Neural cell (in vitro differentiated cells): ENCODE measurements at regions not wholly inside any gene's neighbourhood (a gene's known extent, or its start where the extent isn't known, plus 50 kb on each side); places are given as distances from the start of the nearest gene placed in this dataset.

Experiments used
- EP300 ChIP-seq: fragments of 450-650 bp; conservative IDR thresholded peaks from 2 replicates; pipeline ENCODE4 v1.6.1; 2014; ENCODE audit warnings: antibody characterized with exemption, mild to moderate bottlenecking, moderate library complexity; ENCODE audit not compliant: poor library complexity, severe bottlenecking
- EZH2 ChIP-seq: fragments of 200-600, 300-800 bp; shearing (Covaris generic), sonication (generic); IDR thresholded peaks from 2 replicates; pipeline ENCODE4 v1.6.1; 2014; ENCODE audit warnings: antibody characterized with exemption, low read length, borderline replicate concordance, mild to moderate bottlenecking; ENCODE audit not compliant: insufficient read depth, poor library complexity, severe bottlenecking
- MXI1 ChIP-seq: fragments of 450-650 bp; conservative IDR thresholded peaks from 2 replicates; pipeline ENCODE4 v1.6.1; 2014; ENCODE audit warnings: antibody characterized with exemption, mild to moderate bottlenecking; ENCODE audit not compliant: poor library complexity, severe bottlenecking
- POLR2AphosphoS5 ChIP-seq: IDR thresholded peaks from 2 replicates; pipeline ENCODE4 v1.6.1; 2012
- RAD21 ChIP-seq: fragments of 450-650 bp; conservative IDR thresholded peaks from 2 replicates; pipeline ENCODE4 v1.6.1; 2014; ENCODE audit warnings: antibody characterized with exemption, mild to moderate bottlenecking, moderate library complexity
- SMC3 ChIP-seq: fragments of 450-650 bp; conservative IDR thresholded peaks from 2 replicates; pipeline ENCODE4 v1.6.1; 2014; ENCODE audit warnings: antibody characterized with exemption, mild to moderate bottlenecking, moderate library complexity; ENCODE audit not compliant: poor library complexity
- TF ChIP-seq, protein P1 (sequence below): fragments of 450-650 bp; IDR thresholded peaks from 2 replicates; pipeline ENCODE4 v1.5.1; 2014; ENCODE audit warnings: antibody characterized with exemption, mild to moderate bottlenecking, moderate library complexity; ENCODE audit not compliant: poor library complexity, severe bottlenecking
- TF ChIP-seq, protein P2 (sequence below): IDR thresholded peaks from 2 replicates; pipeline ENCODE4 v1.6.1; 2012; ENCODE audit warnings: borderline replicate concordance

DNA sequence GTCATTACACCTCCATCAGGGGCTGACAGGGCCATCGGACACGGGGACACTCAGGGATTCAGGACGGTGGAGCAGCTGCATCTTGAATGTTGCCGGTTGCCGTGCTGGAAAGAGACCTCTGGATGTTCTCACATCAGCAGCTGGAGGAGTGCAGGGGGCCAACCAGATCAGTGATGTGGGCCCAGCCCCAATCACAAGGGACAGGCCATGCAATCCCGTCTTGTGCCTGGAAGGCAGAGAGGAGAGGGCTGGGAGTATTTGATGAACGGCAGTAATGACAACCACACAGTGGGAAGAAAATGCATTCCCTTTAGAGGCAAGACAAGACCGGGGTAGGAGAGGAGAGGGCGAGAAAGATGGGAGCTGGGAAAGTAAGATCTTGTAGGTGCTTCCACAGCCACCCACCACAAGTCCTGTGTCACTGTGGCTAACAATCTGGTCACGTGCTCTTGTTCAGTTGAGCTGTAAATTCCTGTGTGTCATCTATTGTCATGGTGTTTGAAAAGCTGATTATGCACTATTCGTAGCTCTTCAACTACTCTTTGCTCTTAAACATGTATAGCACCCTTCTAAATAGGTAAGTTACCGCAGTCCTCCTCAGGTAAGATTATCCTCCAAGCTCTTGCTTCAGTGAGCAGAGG, 85.9 kb upstream of the LEP start:
- TF ChIP-seq, protein P1, sequence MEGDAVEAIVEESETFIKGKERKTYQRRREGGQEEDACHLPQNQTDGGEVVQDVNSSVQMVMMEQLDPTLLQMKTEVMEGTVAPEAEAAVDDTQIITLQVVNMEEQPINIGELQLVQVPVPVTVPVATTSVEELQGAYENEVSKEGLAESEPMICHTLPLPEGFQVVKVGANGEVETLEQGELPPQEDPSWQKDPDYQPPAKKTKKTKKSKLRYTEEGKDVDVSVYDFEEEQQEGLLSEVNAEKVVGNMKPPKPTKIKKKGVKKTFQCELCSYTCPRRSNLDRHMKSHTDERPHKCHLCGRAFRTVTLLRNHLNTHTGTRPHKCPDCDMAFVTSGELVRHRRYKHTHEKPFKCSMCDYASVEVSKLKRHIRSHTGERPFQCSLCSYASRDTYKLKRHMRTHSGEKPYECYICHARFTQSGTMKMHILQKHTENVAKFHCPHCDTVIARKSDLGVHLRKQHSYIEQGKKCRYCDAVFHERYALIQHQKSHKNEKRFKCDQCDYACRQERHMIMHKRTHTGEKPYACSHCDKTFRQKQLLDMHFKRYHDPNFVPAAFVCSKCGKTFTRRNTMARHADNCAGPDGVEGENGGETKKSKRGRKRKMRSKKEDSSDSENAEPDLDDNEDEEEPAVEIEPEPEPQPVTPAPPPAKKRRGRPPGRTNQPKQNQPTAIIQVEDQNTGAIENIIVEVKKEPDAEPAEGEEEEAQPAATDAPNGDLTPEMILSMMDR: no peak
- TF ChIP-seq EZH2 (no peak), MXI1 (no peak), SMC3 (no peak), EP300 (no peak), RAD21 (no peak), POLR2AphosphoS5 (no peak)
- TF ChIP-seq, protein P2, sequence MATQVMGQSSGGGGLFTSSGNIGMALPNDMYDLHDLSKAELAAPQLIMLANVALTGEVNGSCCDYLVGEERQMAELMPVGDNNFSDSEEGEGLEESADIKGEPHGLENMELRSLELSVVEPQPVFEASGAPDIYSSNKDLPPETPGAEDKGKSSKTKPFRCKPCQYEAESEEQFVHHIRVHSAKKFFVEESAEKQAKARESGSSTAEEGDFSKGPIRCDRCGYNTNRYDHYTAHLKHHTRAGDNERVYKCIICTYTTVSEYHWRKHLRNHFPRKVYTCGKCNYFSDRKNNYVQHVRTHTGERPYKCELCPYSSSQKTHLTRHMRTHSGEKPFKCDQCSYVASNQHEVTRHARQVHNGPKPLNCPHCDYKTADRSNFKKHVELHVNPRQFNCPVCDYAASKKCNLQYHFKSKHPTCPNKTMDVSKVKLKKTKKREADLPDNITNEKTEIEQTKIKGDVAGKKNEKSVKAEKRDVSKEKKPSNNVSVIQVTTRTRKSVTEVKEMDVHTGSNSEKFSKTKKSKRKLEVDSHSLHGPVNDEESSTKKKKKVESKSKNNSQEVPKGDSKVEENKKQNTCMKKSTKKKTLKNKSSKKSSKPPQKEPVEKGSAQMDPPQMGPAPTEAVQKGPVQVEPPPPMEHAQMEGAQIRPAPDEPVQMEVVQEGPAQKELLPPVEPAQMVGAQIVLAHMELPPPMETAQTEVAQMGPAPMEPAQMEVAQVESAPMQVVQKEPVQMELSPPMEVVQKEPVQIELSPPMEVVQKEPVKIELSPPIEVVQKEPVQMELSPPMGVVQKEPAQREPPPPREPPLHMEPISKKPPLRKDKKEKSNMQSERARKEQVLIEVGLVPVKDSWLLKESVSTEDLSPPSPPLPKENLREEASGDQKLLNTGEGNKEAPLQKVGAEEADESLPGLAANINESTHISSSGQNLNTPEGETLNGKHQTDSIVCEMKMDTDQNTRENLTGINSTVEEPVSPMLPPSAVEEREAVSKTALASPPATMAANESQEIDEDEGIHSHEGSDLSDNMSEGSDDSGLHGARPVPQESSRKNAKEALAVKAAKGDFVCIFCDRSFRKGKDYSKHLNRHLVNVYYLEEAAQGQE: no peak
